ENCODE measurements at regions not wholly inside any gene's neighbourhood (a gene's known extent, or its start where the extent isn't known, plus 50 kb on each side); places are given as distances from the start of the nearest gene placed in this dataset.

GRCh38 chr5:39750661-39751060 is 325.9 kb upstream of the DAB2 start:
- no peak for TF ChIP-seq CTCF (IDR thresholded peaks at IDR 0.05; ENCODE audit: control extremely low read depth, extremely low read depth)
- Histone ChIP-seq H3K27me3 (ENCODE audit: control insufficient read depth in 3 of 3, insufficient read depth in 3 of 3, low read length in 2 of 3) (no peaks in the 10 kb centered on the region), H3K4me3 (no peak overlapping the region), H3K4me1 (ENCODE audit: control insufficient read depth in 5 of 5, insufficient read depth in 5 of 5, low read length in 5 of 5) (peaks cover 0 to under 1% (median 0%) of the 10 kb centered on the region in 5 donors), H3K36me3 (ENCODE audit: control insufficient read depth in 4 of 4, insufficient read depth in 4 of 4, low read length in 4 of 4) (peaks cover 0 to 1% (median 0%) of the 10 kb centered on the region in 4 donors), H3K9ac (ENCODE audit: insufficient read depth in 1 of 2, low read length in 2 of 2) (no peak overlapping the region), H3K9me3 (ENCODE audit: control insufficient read depth in 4 of 4, insufficient read depth in 3 of 4, low read length in 3 of 4) (no peaks in the 10 kb centered on the region), H3K27ac (ENCODE audit: low read depth in 1 of 2, low read length in 1 of 2) (no peak overlapping the region)
- ATAC-seq (ENCODE audit: insufficient read depth, low FRiP score) (no peak), DNase-seq (no peak)
- whole genome bisulfite sequencing, 2 donors: 91 to 98% methylated on average over 4 of the region's 4 CpGs

- Histone ChIP-seq H3K9me3 (ENCODE audit: control insufficient read depth in 4 of 4, insufficient read depth in 3 of 4, low read length in 3 of 4) (no peaks in the 10 kb centered on the region), H3K4me3 (no peak overlapping the region), H3K4me1 (ENCODE audit: control insufficient read depth in 5 of 5, insufficient read depth in 5 of 5, low read length in 5 of 5) (no peaks in the 10 kb centered on the region), H3K36me3 (ENCODE audit: control insufficient read depth in 4 of 4, insufficient read depth in 4 of 4, low read length in 4 of 4) (no peaks in the 10 kb centered on the region), H3K9ac (ENCODE audit: insufficient read depth in 1 of 2, low read length in 2 of 2) (no peak overlapping the region), H3K27me3 (ENCODE audit: control insufficient read depth in 3 of 3, insufficient read depth in 3 of 3, low read length in 2 of 3) (no peaks in the 10 kb centered on the region), H3K27ac (ENCODE audit: low read depth in 1 of 2, low read length in 1 of 2) (no peak overlapping the region)
- ATAC-seq (ENCODE audit: insufficient read depth, low FRiP score) (no peak), DNase-seq (no peak)
- WGBS, 2 donors: 91 to 98% methylated on average over 2 of the region's 2 CpGs
- TF ChIP-seq CTCF (IDR thresholded peaks at IDR 0.05; ENCODE audit: control extremely low read depth, extremely low read depth): no peak
Observed at GRCh38 chr5:39742916-39743315, 318.1 kb upstream of the DAB2 start.

- Histone ChIP-seq H3K9me3 (ENCODE audit: control insufficient read depth in 4 of 4, insufficient read depth in 3 of 4, low read length in 3 of 4) (no peaks in the 10 kb centered on the region), H3K27ac (ENCODE audit: low read depth in 1 of 2, low read length in 1 of 2) (no peak overlapping the region), H3K4me3 (no peak overlapping the region), H3K9ac (ENCODE audit: insufficient read depth in 1 of 2, low read length in 2 of 2) (no peak overlapping the region), H3K4me1 (ENCODE audit: control insufficient read depth in 5 of 5, insufficient read depth in 5 of 5, low read length in 5 of 5) (no peaks in the 10 kb centered on the region), H3K27me3 (ENCODE audit: control insufficient read depth in 3 of 3, insufficient read depth in 3 of 3, low read length in 2 of 3) (no peaks in the 10 kb centered on the region), H3K36me3 (ENCODE audit: control insufficient read depth in 4 of 4, insufficient read depth in 4 of 4, low read length in 4 of 4) (no peaks in the 10 kb centered on the region)
- 94 to 97% methylated on average over 15 of the region's 15 CpGs for WGBS, 2 donors
- DNase-seq (no peak), ATAC-seq (ENCODE audit: insufficient read depth, low FRiP score) (no peak)
- TF ChIP-seq CTCF (IDR thresholded peaks at IDR 0.05; ENCODE audit: control extremely low read depth, extremely low read depth): no peak
Observed at GRCh38 chr5:39740404-39740803, 315.6 kb upstream of the DAB2 start.

- DNase-seq (no peak), ATAC-seq (ENCODE audit: insufficient read depth, low FRiP score) (no peak)
- H3K4me1 ChIP-seq (ENCODE audit: control insufficient read depth in 5 of 5, insufficient read depth in 5 of 5, low read length in 5 of 5): no peaks in the 10 kb centered on the region
- no peak for TF ChIP-seq CTCF (IDR thresholded peaks at IDR 0.05; ENCODE audit: control extremely low read depth, extremely low read depth)
- H3K27ac ChIP-seq (ENCODE audit: low read depth in 1 of 2, low read length in 1 of 2): no peak overlapping the region
- no peaks in the 10 kb centered on the region for H3K27me3 ChIP-seq (ENCODE audit: control insufficient read depth in 3 of 3, insufficient read depth in 3 of 3, low read length in 2 of 3)
- no peaks in the 10 kb centered on the region for H3K36me3 ChIP-seq (ENCODE audit: control insufficient read depth in 4 of 4, insufficient read depth in 4 of 4, low read length in 4 of 4)
- H3K9ac ChIP-seq (ENCODE audit: insufficient read depth in 1 of 2, low read length in 2 of 2): no peak overlapping the region
- 84 to 90% methylated on average over 5 of the region's 5 CpGs for WGBS, 2 donors
- no peak overlapping the region for H3K4me3 ChIP-seq
- H3K9me3 ChIP-seq (ENCODE audit: control insufficient read depth in 4 of 4, insufficient read depth in 3 of 4, low read length in 3 of 4): no peaks in the 10 kb centered on the region
Observed at GRCh38 chr5:39732166-39732565, 307.4 kb upstream of the DAB2 start.
